HepG2 (cell line): ENCODE measurements at regions not wholly inside any gene's neighbourhood (a gene's known extent, or its start where the extent isn't known, plus 50 kb on each side); places are given as distances from the start of the nearest gene placed in this dataset.

Experiments
- ATAC-seq: fragments of 200-7000 bp; cut with Tn5 transposase; 3 replicates; pipeline ENCODE4 v1.9.1; 2020; ENCODE audit warnings: mild to moderate bottlenecking, moderate library complexity
- BruUV-seq: library from RNA; stranded (reverse); fragments of 400-500 nt; replicated peaks from 2 replicates; lab custom pipeline; 2021; lab: Mats Ljungman, UMichigan
- CTCF ChIA-PET: fragments of 300-600 bp; formaldehyde crosslinking; extraction: SDS; loops from one replicate; lab custom pipeline; 2021; ENCODE audit warnings: low total read pairs, inconsistent platforms, low intra/inter-chr PET ratio; lab: Yijun Ruan, JAX
- POLR2A ChIA-PET: fragments of 350-600 bp; sonication (Branson Sonifier 250); formaldehyde crosslinking; loops from one replicate; lab custom pipeline; 2020; ENCODE audit warnings: antibody characterized with exemption, inconsistent platforms; lab: Yijun Ruan, JAX
- DNase-seq: peaks from one replicate; pipeline ENCODE4 v3.0.0-alpha.2; 2015; ENCODE audit warnings: low spot score
- FAIRE-seq: peaks from 3 replicates; lab custom pipeline; 2011; peaks lifted over from hg19 to GRCh38; lab: Jason Lieb, UNC
- H2AFZ ChIP-seq: one replicate; pipeline ENCODE4 v1.6.1; 2011; ENCODE audit warnings: low read length, inconsistent platforms
- H3K27ac ChIP-seq: fragments of 300-600 bp; 3 replicates; pipeline ENCODE4 v1.8.0; 2011; ENCODE audit warnings: mixed run types, mild to moderate bottlenecking, mixed read lengths, low read length, inconsistent platforms; ENCODE audit not compliant: insufficient read depth; ENCODE audit errors: extremely low read length
- H3K27me3 ChIP-seq, 2 experiments: fragments of 200-600 bp in 1 of 2; 2 replicates in 1 of 2; 3 replicates in 1 of 2; pipeline versions ENCODE4 v1.6.0 to v1.8.0; 2011; ENCODE audit warnings: low read length in 2 of 2, mild to moderate bottlenecking in 2 of 2, moderate library complexity in 2 of 2, inconsistent platforms in 1 of 2; ENCODE audit not compliant: insufficient read depth in 2 of 2, control insufficient read depth in 1 of 2
- H3K36me3 ChIP-seq, 2 experiments: fragments of 200-600 bp in 1 of 2; replicated peaks in 1 of 2; 2 replicates in 1 of 2; 3 replicates in 1 of 2; pipeline versions ENCODE4 v1.5.1 to v1.8.0; 2011; ENCODE audit warnings: low read length in 2 of 2, inconsistent platforms in 1 of 2; ENCODE audit not compliant: insufficient read depth in 2 of 2, control insufficient read depth in 1 of 2
- H3K4me1 ChIP-seq: 2 replicates; pipeline ENCODE4 v1.5.1; 2012; ENCODE audit warnings: low read length, inconsistent platforms; ENCODE audit not compliant: insufficient read depth
- H3K4me2 ChIP-seq: 2 replicates; pipeline ENCODE4 v1.6.0; 2011; ENCODE audit warnings: low read depth, low read length, inconsistent platforms
- H3K4me3 ChIP-seq, 3 experiments: fragments of 200-600 bp in 1 of 3; sonication (generic), shearing (Covaris generic) in 1 of 3; replicated peaks in 1 of 3; 2 replicates each; pipeline ENCODE4 v1.5.1; 2011 to 2016; ENCODE audit warnings: low read length in 3 of 3, inconsistent platforms in 2 of 3, low read depth in 2 of 3, mild to moderate bottlenecking in 2 of 3, control low read depth in 1 of 3, mixed read lengths in 1 of 3; ENCODE audit not compliant: insufficient read depth in 1 of 3
- H3K79me2 ChIP-seq: one replicate; pipeline ENCODE4 v1.6.1; 2011; ENCODE audit warnings: low read length, inconsistent platforms; ENCODE audit not compliant: insufficient read depth
- H3K9ac ChIP-seq: 2 replicates; pipeline ENCODE4 v1.6.0; 2011; ENCODE audit warnings: mild to moderate bottlenecking, low read depth, low read length, inconsistent platforms; ENCODE audit not compliant: insufficient read depth
- H3K9me3 ChIP-seq: 2 replicates; pipeline ENCODE4 v1.5.1; 2012; ENCODE audit warnings: mild to moderate bottlenecking, low read length
- H4K20me1 ChIP-seq: 2 replicates; pipeline ENCODE4 v1.6.0; 2011; ENCODE audit warnings: inconsistent platforms, mild to moderate bottlenecking, low read length, moderate library complexity; ENCODE audit not compliant: insufficient read depth
- ARID2 ChIP-seq: sonication (generic); formaldehyde crosslinking; IDR thresholded peaks from 2 replicates; pipeline ENCODE4 v1.8.1; 2022; ENCODE audit warnings: mild to moderate bottlenecking, missing genetic modification reagents, borderline replicate concordance
- ATF1 ChIP-seq: IDR thresholded peaks from 2 replicates; pipeline ENCODE4 v1.6.1; 2016; ENCODE audit warnings: mild to moderate bottlenecking, control low read depth
- EED ChIP-seq: sonication (generic); formaldehyde crosslinking; IDR thresholded peaks from 2 replicates; pipeline ENCODE4 v1.5.0; 2020; ENCODE audit warnings: mild to moderate bottlenecking, missing genetic modification reagents
- ETV5 ChIP-seq: IDR thresholded peaks from 2 replicates; pipeline ENCODE4 v1.6.1; 2018; ENCODE audit warnings: missing biosample characterization, missing genetic modification reagents, inconsistent platforms, borderline replicate concordance
- KMT2B ChIP-seq: IDR thresholded peaks from 2 replicates; pipeline ENCODE4 v1.6.1; 2016; ENCODE audit warnings: missing genetic modification reagents, missing compliant biosample characterization
- MXD3 ChIP-seq: IDR thresholded peaks from 2 replicates; pipeline ENCODE4 v1.6.1; 2016; ENCODE audit warnings: mild to moderate bottlenecking, missing biosample characterization, missing genetic modification reagents
- PHB2 ChIP-seq: fragments of 450-650 bp; IDR thresholded peaks from 2 replicates; pipeline ENCODE4 v1.6.1; 2018; ENCODE audit not compliant: partially characterized antibody
- SIX1 ChIP-seq: sonication (generic); formaldehyde crosslinking; IDR thresholded peaks from 2 replicates; pipeline ENCODE4 v1.4.0; 2020; ENCODE audit warnings: missing genetic modification reagents, borderline replicate concordance
- STAT6 ChIP-seq: sonication (generic); formaldehyde crosslinking; IDR thresholded peaks from 2 replicates; pipeline ENCODE4 v1.4.0; 2020; ENCODE audit warnings: missing genetic modification reagents, mild to moderate bottlenecking, borderline replicate concordance
- TEAD3 ChIP-seq: optimal IDR thresholded peaks from 2 replicates; pipeline ENCODE3; 2016; ENCODE audit warnings: borderline replicate concordance
- ZBTB3 ChIP-seq: sonication (generic); formaldehyde crosslinking; IDR thresholded peaks from 2 replicates; pipeline ENCODE4 v1.4.0; 2020; ENCODE audit warnings: low read depth, mild to moderate bottlenecking, moderate library complexity, missing genetic modification reagents, borderline replicate concordance
- ZNF234 ChIP-seq: sonication (generic); formaldehyde crosslinking; conservative IDR thresholded peaks from 2 replicates; pipeline ENCODE4 v1.5.1; 2020; ENCODE audit warnings: mild to moderate bottlenecking, missing genetic modification reagents
- ZNF281 ChIP-seq: sonication (generic); formaldehyde crosslinking; IDR thresholded peaks from 2 replicates; pipeline ENCODE4 v1.4.0; 2020; ENCODE audit warnings: missing genetic modification reagents, borderline replicate concordance
- ZNF878 ChIP-seq: sonication (generic); formaldehyde crosslinking; IDR thresholded peaks from 2 replicates; pipeline ENCODE4 v1.8.1; 2023; ENCODE audit warnings: mild to moderate bottlenecking, missing genetic modification reagents, moderate library complexity
- WGBS: methylation state at CpG from one replicate; pipeline ENCODE4 v1.1.6; 2017; ENCODE audit warnings: low lambda C conversion rate; 5-methylcytosine and 5-hydroxymethylcytosine counted together
- in situ Hi-C: cut with HindIII; loops from 2 replicates; pipeline ENCODE4 v1.10.0; 2017; ENCODE audit warnings: low pct_unique_long_range_greater_than_20kb; ENCODE audit not compliant: extremely low pct_ligation_motif_present
- intact Hi-C: fragments of 100-400 bp; cut with micrococcal nuclease; formaldehyde crosslinking; loops from one replicate; pipeline ENCODE4 v1.10.0; 2022; ENCODE audit not compliant: unreplicated experiment

GRCh38 chr19:34579281-34580054 lies 97.5 kb downstream of the SCGB2B2 start:
- POLR2A ChIA-PET, result no interaction called here
- H3K27me3 ChIP-seq, result peaks cover 0 to 1% of the 10 kb centered on the region in 2 experiments; a peak in 1 of 5 replicates
- in situ Hi-C loops (no loop called here), intact Hi-C loops (no loop called here)
- no peak overlapping the region for H3K4me3 ChIP-seq
- TF ChIP-seq ATF1 (CRISPR knock-in tag) (no peak), STAT6 (CRISPR knock-in tag) (no peak), ZNF281 (CRISPR knock-in tag) (no peak), ZBTB3 (CRISPR knock-in tag) (no peak), SIX1 (CRISPR knock-in tag) (no peak), ETV5 (CRISPR knock-in tag) (no peak), KMT2B (CRISPR knock-in tag) (no peak), ZNF234 (CRISPR knock-in tag) (no peak), EED (no peak), PHB2 (no peak), ARID2 (CRISPR knock-in tag) (no peak), ZNF878 (CRISPR knock-in tag) (no peak), TEAD3 (CRISPR knock-in tag) (no peak), MXD3 (no peak)
- H4K20me1 ChIP-seq, result no peaks in the 10 kb centered on the region
- no peaks in the 10 kb centered on the region for H3K36me3 ChIP-seq
- H3K9ac ChIP-seq, result no peak overlapping the region
- H2AFZ ChIP-seq, result no peak overlapping the region
- CTCF ChIA-PET, result no interaction called here
- FAIRE-seq, result no peak
- WGBS, result 14% methylated on average over 6 of the region's 14 CpGs
- no peak for DNase-seq
- BruUV-seq, result no TSS peak
- H3K4me1 ChIP-seq, result no peaks in the 10 kb centered on the region
- no peaks in the 10 kb centered on the region for H3K79me2 ChIP-seq
- H3K27ac ChIP-seq, result no peak overlapping the region
- no peaks in the 10 kb centered on the region for H3K9me3 ChIP-seq
- H3K4me2 ChIP-seq, result no peak overlapping the region
- no peak for ATAC-seq
